OCI-LY1 (cell line): ENCODE measurements at regions not wholly inside any gene's neighbourhood (a gene's known extent, or its start where the extent isn't known, plus 50 kb on each side); places are given as distances from the start of the nearest gene placed in this dataset.

ENCODE experiments used
- H2AFZ ChIP-seq: fragments of 200-600 bp; sonication (generic), shearing (Covaris generic); 2 replicates; pipeline ENCODE4 v1.6.0; 2014; ENCODE audit warnings: antibody characterized with exemption, mild to moderate bottlenecking, low read length
- H3F3A ChIP-seq: fragments of 200-600 bp; sonication (generic), shearing (Covaris generic); 2 replicates; pipeline ENCODE4 v1.6.0; 2014; ENCODE audit warnings: mild to moderate bottlenecking, antibody characterized with exemption, low read length, moderate library complexity; ENCODE audit not compliant: insufficient read depth
- H3K27ac ChIP-seq: fragments of 200-600 bp; sonication (generic); 2 replicates; pipeline ENCODE4 v1.5.1; 2014; ENCODE audit warnings: low read length, mixed run types, mild to moderate bottlenecking, low read depth; ENCODE audit not compliant: poor library complexity, severe bottlenecking
- H3K27me3 ChIP-seq: fragments of 200-600 bp; sonication (generic); 2 replicates; pipeline ENCODE4 v1.6.0; 2014; ENCODE audit warnings: antibody characterized with exemption, mild to moderate bottlenecking, low read length, moderate library complexity; ENCODE audit not compliant: insufficient read depth
- H3K36me3 ChIP-seq: fragments of 200-600 bp; sonication (generic); 2 replicates; pipeline ENCODE4 v1.6.1; 2014; ENCODE audit warnings: mild to moderate bottlenecking, antibody characterized with exemption, low read length, moderate library complexity, mixed read lengths; ENCODE audit not compliant: insufficient read depth
- H3K4me1 ChIP-seq: fragments of 200-600 bp; sonication (generic); 2 replicates; pipeline ENCODE4 v1.5.1; 2014; ENCODE audit warnings: mild to moderate bottlenecking, low read length, moderate library complexity; ENCODE audit not compliant: insufficient read depth, severe bottlenecking
- H3K4me2 ChIP-seq: fragments of 200-600 bp; sonication (generic), shearing (Covaris generic); 2 replicates; pipeline ENCODE4 v1.6.1; 2014; ENCODE audit warnings: low read length
- H3K4me3 ChIP-seq: fragments of 200-600 bp; sonication (generic); 2 replicates; pipeline ENCODE4 v1.5.1; 2014; ENCODE audit warnings: low read length, low read depth, mild to moderate bottlenecking, mixed read lengths; ENCODE audit not compliant: poor library complexity, severe bottlenecking
- H3K79me2 ChIP-seq: fragments of 200-600 bp; shearing (Covaris generic); 2 replicates; pipeline ENCODE4 v1.6.1; 2016; ENCODE audit warnings: mixed run types, low read length, mixed read lengths; ENCODE audit not compliant: insufficient read depth
- H3K9ac ChIP-seq: fragments of 200-600 bp; sonication (generic), shearing (Covaris generic); 2 replicates; pipeline ENCODE4 v1.6.1; 2014; ENCODE audit warnings: mild to moderate bottlenecking, low read length, mixed read lengths
- H3K9me2 ChIP-seq: fragments of 200-600 bp; sonication (generic), shearing (Covaris generic); 2 replicates; pipeline ENCODE4 v1.6.1; 2014; ENCODE audit warnings: low read depth, mild to moderate bottlenecking, low read length, mixed read lengths
- H3K9me3 ChIP-seq: fragments of 200-600 bp; shearing (Covaris generic); 2 replicates; pipeline ENCODE4 v1.6.1; 2014; ENCODE audit warnings: low read length, mixed read lengths
- H4K20me1 ChIP-seq: fragments of 200-600 bp; sonication (generic), shearing (Covaris generic); 2 replicates; pipeline ENCODE4 v1.6.0; 2016; ENCODE audit warnings: mild to moderate bottlenecking, low read length; ENCODE audit not compliant: insufficient read depth
- EZH2 ChIP-seq: fragments of 200-600 bp; sonication (generic), shearing (Covaris generic); IDR thresholded peaks from 2 replicates; pipeline ENCODE4 v1.8.0; 2017; ENCODE audit warnings: borderline replicate concordance, mixed run types, mild to moderate bottlenecking, antibody characterized with exemption, low read length, moderate library complexity, mixed read lengths
- TF ChIP-seq, protein P1 (sequence below): fragments of 200-600 bp; sonication (generic), shearing (Covaris generic); IDR thresholded peaks from 2 replicates; pipeline ENCODE4 v1.5.1; 2017; ENCODE audit warnings: mild to moderate bottlenecking, antibody characterized with exemption, low read length, moderate library complexity, mixed read lengths

DNA sequence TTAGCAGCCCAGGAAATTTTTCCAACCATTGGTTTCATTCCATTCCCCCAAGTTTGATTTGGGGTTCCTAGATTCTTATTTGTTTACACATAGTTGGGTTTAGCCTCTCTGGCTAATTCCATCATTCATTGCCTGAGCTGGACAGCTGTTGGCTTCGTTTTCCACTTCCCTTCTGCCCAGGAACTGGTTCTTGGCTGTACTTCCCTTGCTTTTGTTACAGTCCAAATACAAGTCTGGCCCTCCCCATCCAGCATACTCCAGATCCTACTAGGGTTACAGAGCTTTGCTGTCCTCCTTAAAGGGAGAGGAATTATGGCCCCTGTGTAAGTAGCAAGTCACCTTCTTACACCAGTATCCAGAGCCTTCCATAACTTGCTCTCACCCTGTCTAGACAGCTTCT, 356.3 kb downstream of the FAT3 start:
- H3K4me1 ChIP-seq, result no peaks in the 10 kb centered on the region
- H3F3A ChIP-seq, result no peaks in the 10 kb centered on the region
- H3K4me3 ChIP-seq, result no peak overlapping the region
- H3K9me2 ChIP-seq, result no peaks in the 10 kb centered on the region
- H3K27me3 ChIP-seq, result no peaks in the 10 kb centered on the region
- no peak overlapping the region for H3K9ac ChIP-seq
- no peaks in the 10 kb centered on the region for H3K79me2 ChIP-seq
- H3K9me3 ChIP-seq, result no peaks in the 10 kb centered on the region
- H3K36me3 ChIP-seq, result no peaks in the 10 kb centered on the region
- TF ChIP-seq, protein P1, sequence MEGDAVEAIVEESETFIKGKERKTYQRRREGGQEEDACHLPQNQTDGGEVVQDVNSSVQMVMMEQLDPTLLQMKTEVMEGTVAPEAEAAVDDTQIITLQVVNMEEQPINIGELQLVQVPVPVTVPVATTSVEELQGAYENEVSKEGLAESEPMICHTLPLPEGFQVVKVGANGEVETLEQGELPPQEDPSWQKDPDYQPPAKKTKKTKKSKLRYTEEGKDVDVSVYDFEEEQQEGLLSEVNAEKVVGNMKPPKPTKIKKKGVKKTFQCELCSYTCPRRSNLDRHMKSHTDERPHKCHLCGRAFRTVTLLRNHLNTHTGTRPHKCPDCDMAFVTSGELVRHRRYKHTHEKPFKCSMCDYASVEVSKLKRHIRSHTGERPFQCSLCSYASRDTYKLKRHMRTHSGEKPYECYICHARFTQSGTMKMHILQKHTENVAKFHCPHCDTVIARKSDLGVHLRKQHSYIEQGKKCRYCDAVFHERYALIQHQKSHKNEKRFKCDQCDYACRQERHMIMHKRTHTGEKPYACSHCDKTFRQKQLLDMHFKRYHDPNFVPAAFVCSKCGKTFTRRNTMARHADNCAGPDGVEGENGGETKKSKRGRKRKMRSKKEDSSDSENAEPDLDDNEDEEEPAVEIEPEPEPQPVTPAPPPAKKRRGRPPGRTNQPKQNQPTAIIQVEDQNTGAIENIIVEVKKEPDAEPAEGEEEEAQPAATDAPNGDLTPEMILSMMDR, result no peak
- TF ChIP-seq EZH2, result no peak
- no peak overlapping the region for H3K4me2 ChIP-seq
- H3K27ac ChIP-seq, result no peak overlapping the region
- no peak overlapping the region for H2AFZ ChIP-seq
- no peaks in the 10 kb centered on the region for H4K20me1 ChIP-seq

DNA sequence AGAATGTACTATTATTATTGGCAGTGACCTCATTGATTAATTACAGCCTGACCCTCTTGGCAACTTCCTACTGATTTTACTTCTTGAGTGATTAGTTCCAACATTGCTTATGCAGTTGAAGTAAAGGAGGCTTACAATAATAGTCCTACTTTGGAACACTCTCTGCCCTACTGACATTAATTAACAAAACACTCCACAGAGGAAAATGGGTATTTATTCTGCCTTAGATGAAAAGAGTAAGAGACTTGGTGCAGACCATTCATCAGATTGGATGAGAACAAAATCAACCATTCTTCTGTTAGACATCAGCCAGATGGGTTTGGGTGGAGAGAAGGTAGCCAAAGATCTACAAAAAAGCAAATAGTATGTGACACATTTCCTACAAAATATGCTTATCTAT, 363.8 kb downstream of the FAT3 start:
- Histone ChIP-seq H3K4me3 (no peak overlapping the region), H3K4me2 (no peak overlapping the region), H3K9ac (no peak overlapping the region), H3K79me2 (no peaks in the 10 kb centered on the region), H3K9me3 (no peaks in the 10 kb centered on the region), H3K27ac (no peak overlapping the region), H2AFZ (no peak overlapping the region), H3K4me1 (no peaks in the 10 kb centered on the region), H4K20me1 (no peaks in the 10 kb centered on the region), H3K9me2 (no peaks in the 10 kb centered on the region), H3K27me3 (no peaks in the 10 kb centered on the region), H3F3A (no peaks in the 10 kb centered on the region), H3K36me3 (no peaks in the 10 kb centered on the region)
- TF ChIP-seq, protein P1, result no peak
- TF ChIP-seq EZH2, result no peak

DNA sequence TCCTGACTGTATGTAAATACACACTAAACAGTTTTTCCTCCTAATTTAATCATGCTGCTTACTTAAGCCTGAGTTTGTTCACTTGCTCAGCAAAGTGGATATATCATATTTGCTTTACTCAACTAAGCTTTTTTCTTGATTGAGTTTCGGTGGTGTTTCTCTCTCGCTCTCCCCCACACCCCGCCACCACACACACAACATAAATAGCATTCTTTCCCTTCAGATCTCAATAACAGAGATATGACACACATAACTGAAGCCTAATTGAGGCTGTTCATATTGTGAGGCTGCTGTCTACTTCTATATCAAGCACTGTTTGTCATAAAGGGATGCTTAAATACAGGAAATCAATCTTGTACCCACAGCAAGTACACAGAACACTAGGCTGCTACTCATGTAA, 364.9 kb downstream of the FAT3 start:
- H3K27me3 ChIP-seq, result no peaks in the 10 kb centered on the region
- no peak overlapping the region for H3K9ac ChIP-seq
- H3K27ac ChIP-seq, result no peak overlapping the region
- no peaks in the 10 kb centered on the region for H3K36me3 ChIP-seq
- H3K9me2 ChIP-seq, result no peaks in the 10 kb centered on the region
- no peak overlapping the region for H3K4me3 ChIP-seq
- H2AFZ ChIP-seq, result no peak overlapping the region
- no peak overlapping the region for H3K4me2 ChIP-seq
- H4K20me1 ChIP-seq, result no peaks in the 10 kb centered on the region
- TF ChIP-seq, protein P1, result no peak
- no peak for TF ChIP-seq EZH2
- H3K9me3 ChIP-seq, result no peaks in the 10 kb centered on the region
- H3K79me2 ChIP-seq, result no peaks in the 10 kb centered on the region
- no peaks in the 10 kb centered on the region for H3K4me1 ChIP-seq
- H3F3A ChIP-seq, result no peaks in the 10 kb centered on the region
